GM12878 (cell line): ENCODE measurements at regions not wholly inside any gene's neighbourhood (a gene's known extent, or its start where the extent isn't known, plus 50 kb on each side); places are given as distances from the start of the nearest gene placed in this dataset.

Experiments
- ATAC-seq: fragments of 200-7000 bp; cut with Tn5 transposase; 3 replicates; pipeline ENCODE4 v1.9.1; 2020; ENCODE audit warnings: mild to moderate bottlenecking, moderate library complexity
- BruUV-seq: library from RNA; stranded (reverse); fragments of 400-500 nt; replicated peaks from 2 replicates; lab custom pipeline; 2021; lab: Mats Ljungman, UMichigan
- CTCF ChIA-PET: fragments of 300-600 bp; sonication (Branson Sonifier 250); formaldehyde crosslinking; extraction: SDS; loops from one replicate; lab custom pipeline; 2021; ENCODE audit warnings: inconsistent platforms; lab: Yijun Ruan, JAX
- POLR2A ChIA-PET: fragments of 350-600 bp; formaldehyde crosslinking; extraction: SDS; loops from one replicate; lab custom pipeline; 2021; ENCODE audit warnings: inconsistent platforms; lab: Charles Lee
- RAD21 ChIA-PET: fragments of 300-600 bp; sonication (Branson Sonifier 250); formaldehyde crosslinking; loops from one replicate; lab custom pipeline; 2023; ENCODE audit warnings: antibody characterized with exemption; ENCODE audit not compliant: unreplicated experiment; lab: Charles Lee
- SMC1A ChIA-PET: fragments of 300-600 bp; sonication (Branson Sonifier 250); formaldehyde crosslinking; loops from one replicate; lab custom pipeline; 2023; ENCODE audit not compliant: unreplicated experiment, uncharacterized antibody; lab: Charles Lee
- DNase-seq: peaks from one replicate; pipeline ENCODE4 v3.0.0-alpha.2; 2011; ENCODE audit warnings: low read depth, low spot score
- FAIRE-seq: peaks from 3 replicates; lab custom pipeline; 2011; peaks lifted over from hg19 to GRCh38; lab: Jason Lieb, UNC
- H2AFZ ChIP-seq: 2 replicates; pipeline ENCODE4 v1.6.0; 2011; ENCODE audit warnings: low read depth, low read length, control low read depth; ENCODE audit not compliant: control insufficient read depth
- H3K27ac ChIP-seq: 2 replicates; pipeline ENCODE4 v1.5.1; 2011; ENCODE audit warnings: control low read depth; ENCODE audit not compliant: control insufficient read depth, insufficient read depth
- H3K27me3 ChIP-seq, 2 experiments: replicated peaks in 1 of 2; 2 replicates each; pipeline versions ENCODE4 v1.6.0 to v1.6.1; 2011; ENCODE audit warnings: low read length in 1 of 2; ENCODE audit not compliant: control insufficient read depth in 2 of 2, insufficient read depth in 2 of 2
- H3K36me3 ChIP-seq, 2 experiments: 2 replicates each; pipeline ENCODE4 v1.5.1; 2011; ENCODE audit warnings: low read length in 1 of 2; ENCODE audit not compliant: control insufficient read depth in 2 of 2, insufficient read depth in 2 of 2
- H3K4me1 ChIP-seq: 2 replicates; pipeline ENCODE4 v1.6.1; 2011; ENCODE audit warnings: mild to moderate bottlenecking, low read length, moderate library complexity, mixed read lengths; ENCODE audit not compliant: control insufficient read depth, insufficient read depth
- H3K4me2 ChIP-seq: 2 replicates; pipeline ENCODE4 v1.6.0; 2011; ENCODE audit warnings: control low read depth; ENCODE audit not compliant: control insufficient read depth, insufficient read depth
- H3K4me3 ChIP-seq: fragments of 200-600 bp; sonication (generic); 2 replicates; pipeline ENCODE4 v1.5.1; 2016
- H3K79me2 ChIP-seq: 2 replicates; pipeline ENCODE4 v1.6.0; 2011; ENCODE audit warnings: low read length; ENCODE audit not compliant: control insufficient read depth, insufficient read depth
- H3K9ac ChIP-seq: 2 replicates; pipeline ENCODE4 v1.8.0; 2011; ENCODE audit warnings: low read length, control low read depth, mixed read lengths; ENCODE audit not compliant: control insufficient read depth, insufficient read depth
- H3K9me3 ChIP-seq: replicated peaks from 3 replicates; pipeline ENCODE4 v1.5.1; 2011; ENCODE audit warnings: mild to moderate bottlenecking, low read length; ENCODE audit not compliant: control insufficient read depth, insufficient read depth
- H4K20me1 ChIP-seq: 2 replicates; pipeline ENCODE4 v1.6.0; 2011; ENCODE audit not compliant: control insufficient read depth, insufficient read depth
- E4F1 ChIP-seq: fragments of 450-650 bp; IDR thresholded peaks from 2 replicates; pipeline ENCODE4 v1.6.1; 2018; ENCODE audit warnings: borderline replicate concordance, mild to moderate bottlenecking; ENCODE audit not compliant: partially characterized antibody
- HDGF ChIP-seq: fragments of 450-650 bp; IDR thresholded peaks from 2 replicates; pipeline ENCODE4 v1.6.1; 2016; ENCODE audit warnings: antibody characterized with exemption
- IRF5 ChIP-seq: fragments of 450-650 bp; IDR thresholded peaks from 2 replicates; pipeline ENCODE4 v1.6.1; 2017; ENCODE audit warnings: borderline replicate concordance
- MEF2B ChIP-seq: fragments of 450-650 bp; IDR thresholded peaks from 2 replicates; pipeline ENCODE4 v1.6.1; 2018; ENCODE audit warnings: mild to moderate bottlenecking, moderate library complexity; ENCODE audit not compliant: partially characterized antibody, poor library complexity, severe bottlenecking
- MYB ChIP-seq: fragments of 150-350 bp; IDR thresholded peaks from 2 replicates; pipeline ENCODE4 v1.6.1; 2014; ENCODE audit warnings: mild to moderate bottlenecking, low read depth, low read length, borderline replicate concordance
- MYC ChIP-seq: IDR thresholded peaks from 2 replicates; pipeline ENCODE4 v1.6.1; 2011; ENCODE audit warnings: mild to moderate bottlenecking, low read length, moderate library complexity, inconsistent platforms; ENCODE audit not compliant: insufficient read depth, insufficient replicate concordance, insufficient read length, severe bottlenecking
- NRF1 ChIP-seq: conservative IDR thresholded peaks from 2 replicates; pipeline ENCODE4 v1.6.1; 2011; ENCODE audit warnings: mild to moderate bottlenecking, low read depth, low read length, improper control_type of control experiment
- PAX8 ChIP-seq: fragments of 450-650 bp; IDR thresholded peaks from 2 replicates; pipeline ENCODE4 v1.6.1; 2017; ENCODE audit warnings: mild to moderate bottlenecking, moderate library complexity
- RAD51 ChIP-seq: fragments of 450-650 bp; IDR thresholded peaks from 2 replicates; pipeline ENCODE4 v1.6.1; 2016; ENCODE audit warnings: moderate library complexity, mild to moderate bottlenecking, inconsistent platforms
- RB1 ChIP-seq: fragments of 450-650 bp; formaldehyde crosslinking; IDR thresholded peaks from 2 replicates; pipeline ENCODE4 v1.6.1; 2017; ENCODE audit warnings: mild to moderate bottlenecking, borderline replicate concordance
- STAT1 ChIP-seq: fragments of 450-650 bp; conservative IDR thresholded peaks from 2 replicates; pipeline ENCODE4 v1.6.1; 2014; ENCODE audit warnings: antibody characterized with exemption, mild to moderate bottlenecking
- WRNIP1 ChIP-seq: IDR thresholded peaks from 2 replicates; pipeline ENCODE4 v1.6.1; 2011; ENCODE audit warnings: low read depth, low read length, improper control_type of control experiment, borderline replicate concordance
- ZNF274 ChIP-seq: IDR thresholded peaks from one replicate; pipeline ENCODE4 v1.8.0; 2011; ENCODE audit not compliant: insufficient read length, insufficient read depth
- ZNF687 ChIP-seq: fragments of 450-650 bp; IDR thresholded peaks from 2 replicates; pipeline ENCODE4 v1.6.1; 2017; ENCODE audit warnings: mild to moderate bottlenecking, moderate library complexity
- ZSCAN29 ChIP-seq: fragments of 450-650 bp; IDR thresholded peaks from 2 replicates; pipeline ENCODE4 v1.6.1; 2017; ENCODE audit warnings: mild to moderate bottlenecking, moderate library complexity
- WGBS: methylation state at CpG from one replicate; pipeline ENCODE4 v1.1.6; 2016; ENCODE audit warnings: low lambda C conversion rate; ENCODE audit not compliant: insufficient replicate concordance, insufficient coverage; ENCODE audit errors: missing lambda C conversion rate; 5-methylcytosine and 5-hydroxymethylcytosine counted together
- in situ Hi-C: fragments of 300-500 bp; cut with MboI; formaldehyde crosslinking; loops from 9 replicates; pipeline ENCODE4 v1.14.3; 2018; ENCODE audit warnings: mixed read lengths
- intact Hi-C: fragments of 100-400 bp; cut with micrococcal nuclease; formaldehyde crosslinking; loops from one replicate; pipeline ENCODE4 v1.14.2; 2022; ENCODE audit not compliant: unreplicated experiment

GRCh38 chr12:67034110-67034879 lies 234.9 kb upstream of the CAND1 start (continued):
- no peak for TF ChIP-seq ZNF687
- TF ChIP-seq ZSCAN29: no peak
- no peak for TF ChIP-seq MYB
- no peak for TF ChIP-seq RB1
- TF ChIP-seq HDGF: no peak
- TF ChIP-seq NRF1: no peak
- no peak for TF ChIP-seq STAT1
- TF ChIP-seq ZNF274: no peak

GRCh38 chr12:67035121-67035520 lies 234.0 kb upstream of the CAND1 start:
- no peak for DNase-seq
- H3K4me1 ChIP-seq: no peaks in the 10 kb centered on the region
- no peak overlapping the region for H3K9ac ChIP-seq
- intact Hi-C loops (no loop called here), in situ Hi-C loops (no loop called here)
- no peak overlapping the region for H2AFZ ChIP-seq
- ATAC-seq: no peak
- 12% methylated on average over 5 of the region's 5 CpGs for WGBS
- H3K9me3 ChIP-seq: no peaks in the 10 kb centered on the region
- H3K27ac ChIP-seq: no peak overlapping the region
- no peaks in the 10 kb centered on the region for H4K20me1 ChIP-seq
- ChIA-PET SMC1A (no interaction called here), CTCF (interaction anchor here (1.2 kb wide), 1 partner anchor 10 kb away, joined by 6 read pairs; no protein-coding TSS in a partner anchor), RAD21 (no interaction called here), POLR2A (no interaction called here)
- no peak for FAIRE-seq
- no peaks in the 10 kb centered on the region for H3K36me3 ChIP-seq
- no peak overlapping the region for H3K4me3 ChIP-seq
- no peaks in the 10 kb centered on the region for H3K79me2 ChIP-seq
- BruUV-seq: no TSS peak
- H3K4me2 ChIP-seq: no peak overlapping the region
- no peaks in the 10 kb centered on the region for H3K27me3 ChIP-seq
- no peak for TF ChIP-seq WRNIP1
- no peak for TF ChIP-seq MYC
- no peak for TF ChIP-seq E4F1
- TF ChIP-seq IRF5: no peak
- TF ChIP-seq MEF2B: no peak
- no peak for TF ChIP-seq RAD51
- TF ChIP-seq PAX8: no peak
